Panc1 (cell line): ENCODE measurements at regions not wholly inside any gene's neighbourhood (a gene's known extent, or its start where the extent isn't known, plus 50 kb on each side); places are given as distances from the start of the nearest gene placed in this dataset.

Experiments
- POLR2AphosphoS5 ChIP-seq: IDR thresholded peaks from 2 replicates; pipeline ENCODE4 v1.6.1; 2012; ENCODE audit warnings: mild to moderate bottlenecking, low read depth, low read length, moderate library complexity
- REST ChIP-seq, 2 experiments: IDR thresholded peaks; 2 replicates each; pipeline ENCODE4 v1.6.1; 2011 to 2012; ENCODE audit warnings: low read depth in 2 of 2, control low read depth in 1 of 2, low read length in 1 of 2, mild to moderate bottlenecking in 1 of 2, moderate library complexity in 1 of 2; ENCODE audit not compliant: insufficient read depth in 1 of 2
- SIN3A ChIP-seq: IDR thresholded peaks from 2 replicates; pipeline ENCODE4 v1.6.1; 2012; ENCODE audit warnings: low read depth, mild to moderate bottlenecking, low read length, moderate library complexity, borderline replicate concordance; ENCODE audit not compliant: insufficient read depth
- TCF7L2 ChIP-seq: IDR thresholded peaks from 2 replicates; pipeline ENCODE4 v1.6.1; 2011; ENCODE audit warnings: mild to moderate bottlenecking, low read depth, low read length, inconsistent platforms
- TF ChIP-seq, protein P1 (sequence below): fragments of 450-650 bp; IDR thresholded peaks from 2 replicates; pipeline ENCODE4 v1.5.1; 2017; ENCODE audit warnings: mild to moderate bottlenecking

DNA sequence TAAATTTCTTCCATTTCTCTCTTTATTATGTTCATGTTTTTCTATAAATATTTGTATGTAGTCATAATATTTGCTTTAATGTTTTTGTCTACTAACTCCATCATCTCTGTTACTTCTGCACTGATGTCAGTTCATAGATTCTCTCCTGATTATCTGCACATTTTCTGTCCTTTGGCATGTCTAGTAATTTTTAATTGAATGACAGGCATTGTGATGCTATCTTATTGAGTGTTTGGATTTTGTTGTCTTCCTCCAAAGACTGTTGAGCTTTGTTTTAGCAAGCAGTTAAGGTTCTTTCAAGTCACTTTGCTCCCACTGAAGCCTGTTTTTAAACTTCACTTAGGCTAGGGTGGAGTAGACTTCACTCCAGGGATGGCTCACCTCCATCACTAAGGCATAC is 276.8 kb downstream of the DLEU7 start:
- TF ChIP-seq TCF7L2 (no peak), REST (IDR thresholded peaks at IDR 0.05; ENCODE audit: insufficient read depth in 1 of 2, low read depth in 2 of 2, low read length in 1 of 2) (no peak), POLR2AphosphoS5 (no peak), SIN3A (no peak)
- TF ChIP-seq, protein P1, sequence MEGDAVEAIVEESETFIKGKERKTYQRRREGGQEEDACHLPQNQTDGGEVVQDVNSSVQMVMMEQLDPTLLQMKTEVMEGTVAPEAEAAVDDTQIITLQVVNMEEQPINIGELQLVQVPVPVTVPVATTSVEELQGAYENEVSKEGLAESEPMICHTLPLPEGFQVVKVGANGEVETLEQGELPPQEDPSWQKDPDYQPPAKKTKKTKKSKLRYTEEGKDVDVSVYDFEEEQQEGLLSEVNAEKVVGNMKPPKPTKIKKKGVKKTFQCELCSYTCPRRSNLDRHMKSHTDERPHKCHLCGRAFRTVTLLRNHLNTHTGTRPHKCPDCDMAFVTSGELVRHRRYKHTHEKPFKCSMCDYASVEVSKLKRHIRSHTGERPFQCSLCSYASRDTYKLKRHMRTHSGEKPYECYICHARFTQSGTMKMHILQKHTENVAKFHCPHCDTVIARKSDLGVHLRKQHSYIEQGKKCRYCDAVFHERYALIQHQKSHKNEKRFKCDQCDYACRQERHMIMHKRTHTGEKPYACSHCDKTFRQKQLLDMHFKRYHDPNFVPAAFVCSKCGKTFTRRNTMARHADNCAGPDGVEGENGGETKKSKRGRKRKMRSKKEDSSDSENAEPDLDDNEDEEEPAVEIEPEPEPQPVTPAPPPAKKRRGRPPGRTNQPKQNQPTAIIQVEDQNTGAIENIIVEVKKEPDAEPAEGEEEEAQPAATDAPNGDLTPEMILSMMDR = no peak
